ENCODE measurements at regions not wholly inside any gene's neighbourhood (a gene's known extent, or its start where the extent isn't known, plus 50 kb on each side); places are given as distances from the start of the nearest gene placed in this dataset.

GRCh38 chr5:170443624-170444023 lies 54.5 kb upstream of the KCNMB1 start:
- Histone ChIP-seq H3K9me3 (ENCODE audit: control insufficient read depth in 4 of 4, low read length in 3 of 4) (peaks cover 0 to 6% (median 2%) of the 10 kb centered on the region in 4 donors), H3K9ac (ENCODE audit: low read depth in 1 of 2, low read length in 2 of 2) (no peak overlapping the region), H3K4me3 (ENCODE audit: low read depth in 1 of 3, low read length in 3 of 3) (no peak overlapping the region), H3K27me3 (ENCODE audit: control insufficient read depth in 4 of 4, insufficient read depth in 4 of 4, low read length in 3 of 4) (no peaks in the 10 kb centered on the region), H3K36me3 (ENCODE audit: control insufficient read depth in 4 of 4, insufficient read depth in 3 of 4, low read depth in 1 of 4, low read length in 3 of 4) (no peaks in the 10 kb centered on the region), H3K4me1 (ENCODE audit: control insufficient read depth in 4 of 4, insufficient read depth in 4 of 4, low read length in 3 of 4) (no peaks in the 10 kb centered on the region), H3K27ac (ENCODE audit: low read depth in 1 of 2, low read length in 2 of 2) (no peak overlapping the region)
- DNase-seq (ENCODE audit: low spot score), result peak; percentile 8
- 92% methylated on average over 2 of the region's 2 CpGs for WGBS
- TF ChIP-seq CTCF (IDR thresholded peaks at IDR 0.05; ENCODE audit: low read depth, low read length, missing input control), result no peak
- TF ChIP-seq YY1 (IDR thresholded peaks at IDR 0.05), result no peak
- no peak for TF ChIP-seq TAF1 (conservative IDR thresholded peaks at IDR 0.05)
- no peak for TF ChIP-seq FOXA2 (IDR thresholded peaks at IDR 0.05)
- no peak for TF ChIP-seq SP1 (IDR thresholded peaks at IDR 0.05)
- no peak for TF ChIP-seq FOXA1 (IDR thresholded peaks at IDR 0.05)
- no peak for TF ChIP-seq RAD21 (IDR thresholded peaks at IDR 0.05)
- no peak for TF ChIP-seq NR2F2 (IDR thresholded peaks at IDR 0.05)
- no peak for TF ChIP-seq JUND (IDR thresholded peaks at IDR 0.05)
- no peak for TF ChIP-seq EGR1 (IDR thresholded peaks at IDR 0.05; ENCODE audit: low read depth in 2 of 2)
- no peak for TF ChIP-seq MAX (IDR thresholded peaks at IDR 0.05)
- TF ChIP-seq GABPA (IDR thresholded peaks at IDR 0.05 in 1 of 2, conservative IDR thresholded peaks at IDR 0.05 in 1 of 2), result no peak
- no peak for TF ChIP-seq ATF3 (IDR thresholded peaks at IDR 0.05)
- TF ChIP-seq HNF4A (conservative IDR thresholded peaks at IDR 0.05), result no peak
- no peak for TF ChIP-seq RXRA (IDR thresholded peaks at IDR 0.05)

GRCh38 chr5:170442921-170443320 lies 53.8 kb upstream of the KCNMB1 start:
- H3K36me3 ChIP-seq (ENCODE audit: control insufficient read depth in 4 of 4, insufficient read depth in 3 of 4, low read depth in 1 of 4, low read length in 3 of 4), result no peaks in the 10 kb centered on the region
- no peak for TF ChIP-seq HNF4A (conservative IDR thresholded peaks at IDR 0.05)
- TF ChIP-seq JUND (IDR thresholded peaks at IDR 0.05), result no peak
- TF ChIP-seq GABPA (IDR thresholded peaks at IDR 0.05 in 1 of 2, conservative IDR thresholded peaks at IDR 0.05 in 1 of 2), result no peak
- no peak for TF ChIP-seq MAX (IDR thresholded peaks at IDR 0.05)
- TF ChIP-seq RAD21 (IDR thresholded peaks at IDR 0.05), result no peak
- no peak for TF ChIP-seq TAF1 (conservative IDR thresholded peaks at IDR 0.05)
- TF ChIP-seq EGR1 (IDR thresholded peaks at IDR 0.05; ENCODE audit: low read depth in 2 of 2), result no peak
- no peak for TF ChIP-seq SP1 (IDR thresholded peaks at IDR 0.05)
- TF ChIP-seq NR2F2 (IDR thresholded peaks at IDR 0.05), result no peak
- no peak for TF ChIP-seq HNF4G (IDR thresholded peaks at IDR 0.05)
- no peak for TF ChIP-seq RXRA (IDR thresholded peaks at IDR 0.05)
- no peak for TF ChIP-seq YY1 (IDR thresholded peaks at IDR 0.05)
- TF ChIP-seq FOXA2 (IDR thresholded peaks at IDR 0.05), result no peak
- no peak for TF ChIP-seq CTCF (IDR thresholded peaks at IDR 0.05; ENCODE audit: low read depth, low read length, missing input control)
- no peak for TF ChIP-seq FOXA1 (IDR thresholded peaks at IDR 0.05)
- TF ChIP-seq ZBTB33 (IDR thresholded peaks at IDR 0.05), result no peak
- TF ChIP-seq REST (IDR thresholded peaks at IDR 0.05), result no peak
- H3K4me1 ChIP-seq (ENCODE audit: control insufficient read depth in 4 of 4, insufficient read depth in 4 of 4, low read length in 3 of 4), result no peaks in the 10 kb centered on the region
- no peak overlapping the region for H3K27ac ChIP-seq (ENCODE audit: low read depth in 1 of 2, low read length in 2 of 2)
- no peak for DNase-seq (ENCODE audit: low spot score)
- no peaks in the 10 kb centered on the region for H3K27me3 ChIP-seq (ENCODE audit: control insufficient read depth in 4 of 4, insufficient read depth in 4 of 4, low read length in 3 of 4)
- peaks cover 0 to 6% (median 2%) of the 10 kb centered on the region in 4 donors for H3K9me3 ChIP-seq (ENCODE audit: control insufficient read depth in 4 of 4, low read length in 3 of 4)
- WGBS, result 82% methylated on average over 5 of the region's 5 CpGs
- no peak overlapping the region for H3K4me3 ChIP-seq (ENCODE audit: low read depth in 1 of 3, low read length in 3 of 3)
- no peak overlapping the region for H3K9ac ChIP-seq (ENCODE audit: low read depth in 1 of 2, low read length in 2 of 2)
